SK-N-SH treated with all-trans-retinoic acid at 6 μM for 48 hours (cell line): ENCODE measurements at regions not wholly inside any gene's neighbourhood (a gene's known extent, or its start where the extent isn't known, plus 50 kb on each side); places are given as distances from the start of the nearest gene placed in this dataset.

Source experiments
- PATZ1 ChIP-seq: fragments of 250-450 bp; sonication (Bioruptor Pico); IDR thresholded peaks from 2 replicates; pipeline ENCODE4 v1.8.0; 2020; ENCODE audit warnings: mild to moderate bottlenecking, moderate library complexity, borderline replicate concordance
- RARB ChIP-seq: fragments of 250-450 bp; sonication (Bioruptor Pico); IDR thresholded peaks from 2 replicates; pipeline ENCODE4 v1.8.0; 2021; ENCODE audit warnings: mild to moderate bottlenecking, moderate library complexity
- SNAI2 ChIP-seq: fragments of 250-450 bp; sonication (Bioruptor Pico); IDR thresholded peaks from 2 replicates; pipeline ENCODE4 v1.5.0; 2020; ENCODE audit warnings: mild to moderate bottlenecking, moderate library complexity
- ZC3H10 ChIP-seq: fragments of 250-450 bp; sonication (Bioruptor Pico); IDR thresholded peaks from 2 replicates; pipeline ENCODE4 v1.5.1; 2021; ENCODE audit warnings: mild to moderate bottlenecking, moderate library complexity
- ZFP30 ChIP-seq: fragments of 450-650 bp; formaldehyde crosslinking; IDR thresholded peaks from 2 replicates; pipeline ENCODE4 v1.5.0; 2022; ENCODE audit warnings: mild to moderate bottlenecking, moderate library complexity
- ZNF565 ChIP-seq: fragments of 450-650 bp; formaldehyde crosslinking; conservative IDR thresholded peaks from 2 replicates; pipeline ENCODE4 v1.5.0; 2020; ENCODE audit warnings: low read depth, mild to moderate bottlenecking, moderate library complexity
- ZNF70 ChIP-seq: fragments of 450-650 bp; formaldehyde crosslinking; IDR thresholded peaks from 2 replicates; pipeline ENCODE4 v1.5.0; 2020; ENCODE audit warnings: mild to moderate bottlenecking, moderate library complexity

- TF ChIP-seq ZC3H10 (CRISPR knock-in tag), result no peak
- TF ChIP-seq RARB (CRISPR knock-in tag), result no peak
- no peak for TF ChIP-seq ZFP30 (CRISPR knock-in tag)
- TF ChIP-seq ZNF565 (CRISPR knock-in tag), result no peak
- no peak for TF ChIP-seq SNAI2 (CRISPR knock-in tag)
- TF ChIP-seq PATZ1 (CRISPR knock-in tag), result no peak
- no peak for TF ChIP-seq ZNF70
Measured at GRCh38 chr11:104610635-104611034, 287.6 kb downstream of the CASP12 start.
